ENCODE measurements at regions not wholly inside any gene's neighbourhood (a gene's known extent, or its start where the extent isn't known, plus 50 kb on each side); places are given as distances from the start of the nearest gene placed in this dataset.

- no peak overlapping the region for H3K56ac ChIP-seq (ENCODE audit: insufficient read length, low read depth, low read length)
- no peaks in the 10 kb centered on the region for H3K27me3 ChIP-seq (ENCODE audit: insufficient read depth, low read length)
- H2AK5ac ChIP-seq (ENCODE audit: insufficient read length, low read length): no peak overlapping the region
- H2AFZ ChIP-seq (ENCODE audit: low read length): no peak overlapping the region
- H3K18ac ChIP-seq (ENCODE audit: insufficient read length, low read depth, low read length): no peak overlapping the region
- no peak overlapping the region for H3K4me2 ChIP-seq (ENCODE audit: insufficient read depth, insufficient read length, low read length)
- Mint-ChIP-seq H3K27me3 (ENCODE audit: low read depth) (peaks cover 2% of the 10 kb centered on the region; the same call in 1 of the 2 replicates), H3K36me3 (ENCODE audit: insufficient read depth in 1 of 3, low read depth in 3 of 3) (no peaks in the 10 kb centered on the region), H3K9me3 (no peaks in the 10 kb centered on the region), H3K27ac (no peak overlapping the region), H3K4me3 (no peak overlapping the region), H3K4me1 (peaks cover 5 to 14% of the 10 kb centered on the region in 2 experiments; a peak in 3 of 4 replicates)
- H3K14ac ChIP-seq (ENCODE audit: insufficient read depth, low read length): no peak overlapping the region
- H3K4ac ChIP-seq (ENCODE audit: low read depth, low read length): no peak overlapping the region
- H4K5ac ChIP-seq (ENCODE audit: insufficient read length, low read depth, low read length): no peak overlapping the region
- no peaks in the 10 kb centered on the region for H3K9me3 ChIP-seq (ENCODE audit: control insufficient read depth, low read depth, low read length)
- TF ChIP-seq CTCF (conservative IDR thresholded peaks at IDR 0.05): no peak
- H3K27ac ChIP-seq (ENCODE audit: insufficient read length, low read depth, low read length): no peak overlapping the region
- WGBS (ENCODE audit: extremely low coverage, insufficient read length, low lambda C conversion rate): no CpG with 5 or more reads among the region's 5 CpGs
- H3K79me2 ChIP-seq (ENCODE audit: insufficient read depth, low read length): 0 out of 2 replicates have a peak, but pooled peaks cover 2% of the 10 kb centered on the region
- H4K20me1 ChIP-seq (ENCODE audit: control insufficient read depth, insufficient read depth, insufficient read length): no peaks in the 10 kb centered on the region
- H3K79me1 ChIP-seq (ENCODE audit: insufficient read depth, low read depth, low read length, poor library complexity, severe bottlenecking): no peaks in the 10 kb centered on the region
- H2BK20ac ChIP-seq (ENCODE audit: low read depth, low read length, poor library complexity, severe bottlenecking): no peak overlapping the region
- H2BK15ac ChIP-seq (ENCODE audit: low read depth, low read length): no peak overlapping the region
- H2BK120ac ChIP-seq (ENCODE audit: low read depth, low read length, poor library complexity, severe bottlenecking): no peak overlapping the region
- no peak for DNase-seq
- H3K9ac ChIP-seq (ENCODE audit: extremely low read depth, insufficient read length, low read length): no peak overlapping the region
- H4K8ac ChIP-seq (replicated peaks; ENCODE audit: insufficient read length, low read depth, low read length): no peak overlapping the region
- no peak overlapping the region for H2BK5ac ChIP-seq (ENCODE audit: insufficient read length, low read length)
- H3K4me1 ChIP-seq (ENCODE audit: insufficient read depth, low read length): no peaks in the 10 kb centered on the region; the same call in 1 of the 2 replicates
- H3T11ph ChIP-seq (ENCODE audit: low read length): no peak overlapping the region
- H2BK12ac ChIP-seq (ENCODE audit: insufficient read length, low read depth, low read length): no peak overlapping the region
- H3K23ac ChIP-seq (ENCODE audit: insufficient read length, low read depth, low read length): no peak overlapping the region
- no peak overlapping the region for H4K91ac ChIP-seq (ENCODE audit: insufficient read length, low read depth, low read length)
- H3K23me2 ChIP-seq (ENCODE audit: insufficient read length, low read depth, low read length, poor library complexity, severe bottlenecking): no peaks in the 10 kb centered on the region
Measured at GRCh38 chr22:17281026-17281425, 61.8 kb upstream of the ADA2 start.
